GM23338 (cell line): ENCODE measurements at regions not wholly inside any gene's neighbourhood (a gene's known extent, or its start where the extent isn't known, plus 50 kb on each side); places are given as distances from the start of the nearest gene placed in this dataset.

Experiments used
- ATAC-seq: fragments of 200-7000 bp; cut with Tn5 transposase; 3 replicates; pipeline ENCODE4 v1.9.1; 2020
- DNase-seq: peaks from one replicate; pipeline ENCODE4 v3.0.0-alpha.2; 2015; ENCODE audit warnings: low spot score
- H2AFZ ChIP-seq: fragments of 200-600 bp; sonication (generic); 2 replicates; pipeline ENCODE4 v1.8.0; 2016; ENCODE audit warnings: antibody characterized with exemption, mild to moderate bottlenecking, moderate library complexity
- H3F3A ChIP-seq: fragments of 200-600 bp; sonication (generic); replicated peaks from 2 replicates; pipeline ENCODE4 v1.8.0; 2017; ENCODE audit warnings: antibody characterized with exemption, mixed run types, low read depth
- H3K27ac ChIP-seq: fragments of 200-600 bp; sonication (generic); 2 replicates; pipeline ENCODE4 v1.6.1; 2016; ENCODE audit warnings: low read depth
- H3K27me3 ChIP-seq: fragments of 200-600 bp; sonication (generic); 2 replicates; pipeline ENCODE4 v1.8.0; 2016; ENCODE audit warnings: mild to moderate bottlenecking, mixed run types, moderate library complexity; ENCODE audit not compliant: insufficient read depth
- H3K36me3 ChIP-seq: fragments of 200-600 bp; sonication (generic); 2 replicates; pipeline ENCODE4 v1.8.0; 2016; ENCODE audit warnings: mild to moderate bottlenecking; ENCODE audit not compliant: insufficient read depth
- H3K4me1 ChIP-seq: fragments of 200-600 bp; sonication (generic); 2 replicates; pipeline ENCODE4 v1.8.0; 2016; ENCODE audit warnings: mild to moderate bottlenecking, moderate library complexity; ENCODE audit not compliant: insufficient read depth
- H3K4me2 ChIP-seq: fragments of 200-600 bp; sonication (generic); 2 replicates; pipeline ENCODE4 v1.7.1; 2017; ENCODE audit warnings: mixed run types
- H3K4me3 ChIP-seq: fragments of 200-600 bp; sonication (generic); 2 replicates; pipeline ENCODE4 v1.6.1; 2016; ENCODE audit warnings: mixed run types
- H3K79me2 ChIP-seq: fragments of 200-600 bp; sonication (generic); replicated peaks from 2 replicates; pipeline ENCODE4 v1.8.0; 2017; ENCODE audit warnings: mild to moderate bottlenecking; ENCODE audit not compliant: insufficient read depth
- H3K9me2 ChIP-seq: fragments of 200-600 bp; sonication (generic); 2 replicates; pipeline ENCODE4 v1.8.0; 2017; ENCODE audit not compliant: insufficient read depth
- H4K20me1 ChIP-seq: fragments of 200-600 bp; sonication (generic); replicated peaks from 2 replicates; pipeline ENCODE4 v1.8.0; 2017; ENCODE audit warnings: mild to moderate bottlenecking; ENCODE audit not compliant: insufficient read depth
- H3K27ac Mint-ChIP-seq: 2 replicates; pipeline ENCODE4 v1.8.0; 2020; ENCODE audit warnings: inconsistent platforms, mild to moderate bottlenecking, moderate library complexity, mixed read lengths
- H3K27me3 Mint-ChIP-seq: 3 replicates; pipeline ENCODE4 v1.8.0; 2022; ENCODE audit warnings: low read depth, mild to moderate bottlenecking, moderate library complexity, mixed read lengths, inconsistent platforms; ENCODE audit not compliant: insufficient read depth, poor library complexity
- H3K36me3 Mint-ChIP-seq: 3 replicates; pipeline ENCODE4 v1.8.0; 2021; ENCODE audit warnings: low read depth, mild to moderate bottlenecking, inconsistent platforms, moderate library complexity, mixed read lengths
- H3K4me1 Mint-ChIP-seq: 3 replicates; pipeline ENCODE4 v1.8.0; 2020; ENCODE audit warnings: mild to moderate bottlenecking, inconsistent platforms, mixed read lengths
- H3K4me3 Mint-ChIP-seq: 3 replicates; pipeline ENCODE4 v1.8.0; 2021; ENCODE audit warnings: moderate library complexity, mild to moderate bottlenecking, inconsistent platforms, mixed read lengths
- H3K9me3 Mint-ChIP-seq: 3 replicates; pipeline ENCODE4 v1.8.0; 2020; ENCODE audit warnings: moderate library complexity, mild to moderate bottlenecking, inconsistent platforms, mixed read lengths
- CREB1 ChIP-seq: fragments of 250-450 bp; sonication (Bioruptor Pico); IDR thresholded peaks from 2 replicates; pipeline ENCODE4 v1.5.0; 2020; ENCODE audit warnings: low read depth, mild to moderate bottlenecking, moderate library complexity
- EZH2 ChIP-seq: fragments of 200-600 bp; sonication (generic); IDR thresholded peaks from one replicate; pipeline ENCODE4 v1.8.0; 2017; ENCODE audit warnings: antibody characterized with exemption, mild to moderate bottlenecking, low read depth; ENCODE audit not compliant: unreplicated experiment
- TF ChIP-seq, protein P1 (sequence below), 2 experiments: fragments of 200-600 bp in 1 of 2; sonication (generic) in 1 of 2; conservative IDR thresholded peaks; 2 replicates each; pipeline versions ENCODE4 v1.5.1 to v1.6.1; 2016 to 2017; ENCODE audit warnings: antibody characterized with exemption in 2 of 2, low read depth in 2 of 2, mild to moderate bottlenecking in 2 of 2, moderate library complexity in 1 of 2
- TF ChIP-seq, protein P2 (sequence below): IDR thresholded peaks from one replicate; pipeline ENCODE4 v1.6.1; 2018; ENCODE audit warnings: antibody characterized with exemption; ENCODE audit not compliant: unreplicated experiment

DNA sequence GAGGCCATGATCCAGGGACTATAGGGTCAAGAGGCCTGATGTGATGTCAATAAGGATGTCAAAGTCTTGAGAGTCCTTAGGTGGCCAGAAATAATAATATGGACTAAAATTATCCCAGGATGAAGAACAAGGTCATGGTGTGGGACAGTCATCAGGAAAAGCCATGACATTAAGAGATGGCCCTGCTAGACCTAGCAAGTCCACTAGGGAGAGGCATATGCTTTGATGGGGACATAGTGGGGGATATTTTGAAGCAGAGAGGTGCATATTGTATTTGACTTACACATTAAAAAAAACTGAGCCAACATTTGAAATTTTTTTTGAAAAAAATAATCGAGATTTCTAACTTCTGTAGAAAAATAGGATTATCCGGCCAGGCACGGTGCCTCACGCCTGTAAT, 53.3 kb upstream of the CXCR4 start:
- Histone ChIP-seq H3K79me2 (no peaks in the 10 kb centered on the region), H3K9me2 (0 out of 2 replicates have a peak, but pooled peaks cover 3% of the 10 kb centered on the region), H3K27me3 (no peaks in the 10 kb centered on the region), H3K36me3 (no peaks in the 10 kb centered on the region), H3K4me2 (no peak overlapping the region), H3F3A (no peaks in the 10 kb centered on the region), H3K4me1 (no peaks in the 10 kb centered on the region), H4K20me1 (no peaks in the 10 kb centered on the region), H3K27ac (no peak overlapping the region), H3K4me3 (no peak overlapping the region), H2AFZ (no peak overlapping the region)
- peaks cover 2% of the 10 kb centered on the region for H3K27me3 Mint-ChIP-seq
- H3K4me1 Mint-ChIP-seq = peaks cover 6% of the 10 kb centered on the region; the same call in 2 of the 3 replicates
- TF ChIP-seq, protein P1, sequence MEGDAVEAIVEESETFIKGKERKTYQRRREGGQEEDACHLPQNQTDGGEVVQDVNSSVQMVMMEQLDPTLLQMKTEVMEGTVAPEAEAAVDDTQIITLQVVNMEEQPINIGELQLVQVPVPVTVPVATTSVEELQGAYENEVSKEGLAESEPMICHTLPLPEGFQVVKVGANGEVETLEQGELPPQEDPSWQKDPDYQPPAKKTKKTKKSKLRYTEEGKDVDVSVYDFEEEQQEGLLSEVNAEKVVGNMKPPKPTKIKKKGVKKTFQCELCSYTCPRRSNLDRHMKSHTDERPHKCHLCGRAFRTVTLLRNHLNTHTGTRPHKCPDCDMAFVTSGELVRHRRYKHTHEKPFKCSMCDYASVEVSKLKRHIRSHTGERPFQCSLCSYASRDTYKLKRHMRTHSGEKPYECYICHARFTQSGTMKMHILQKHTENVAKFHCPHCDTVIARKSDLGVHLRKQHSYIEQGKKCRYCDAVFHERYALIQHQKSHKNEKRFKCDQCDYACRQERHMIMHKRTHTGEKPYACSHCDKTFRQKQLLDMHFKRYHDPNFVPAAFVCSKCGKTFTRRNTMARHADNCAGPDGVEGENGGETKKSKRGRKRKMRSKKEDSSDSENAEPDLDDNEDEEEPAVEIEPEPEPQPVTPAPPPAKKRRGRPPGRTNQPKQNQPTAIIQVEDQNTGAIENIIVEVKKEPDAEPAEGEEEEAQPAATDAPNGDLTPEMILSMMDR (conservative IDR thresholded peaks at IDR 0.05; ENCODE audit: low read depth in 2 of 2) = peak in 1 of 2 experiments; percentile 12; a peak in 1 of 4 replicates
- TF ChIP-seq CREB1 (CRISPR knock-in tag) = no peak
- no peaks in the 10 kb centered on the region for H3K36me3 Mint-ChIP-seq
- H3K9me3 Mint-ChIP-seq = no peaks in the 10 kb centered on the region
- H3K4me3 Mint-ChIP-seq = no peak overlapping the region
- no peak for ATAC-seq
- no peak for DNase-seq
- no peak overlapping the region for H3K27ac Mint-ChIP-seq

DNA sequence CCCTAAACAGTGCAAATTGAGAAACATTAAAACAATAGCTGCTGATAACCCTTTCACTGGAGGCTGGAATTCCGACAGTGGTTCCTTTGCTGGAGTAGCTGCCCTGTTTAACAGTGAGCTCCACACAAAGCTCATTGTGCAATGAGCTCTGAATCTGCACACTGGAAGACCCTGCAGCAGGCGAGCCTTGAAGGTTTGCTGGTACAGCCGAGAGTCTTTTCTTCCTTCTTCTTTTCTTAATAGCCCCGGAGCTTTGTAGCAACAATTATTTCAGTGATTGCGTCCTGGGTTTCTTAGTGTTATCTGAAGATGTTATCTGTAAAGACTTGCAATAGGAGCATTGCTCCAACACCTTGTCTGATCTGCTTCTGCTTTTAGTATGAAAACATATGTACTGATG, 50.8 kb upstream of the CXCR4 start:
- no peak overlapping the region for H3K4me3 Mint-ChIP-seq
- H3K9me3 Mint-ChIP-seq = no peaks in the 10 kb centered on the region
- Histone ChIP-seq H3K4me3 (no peak overlapping the region), H3K4me1 (no peaks in the 10 kb centered on the region), H3F3A (no peaks in the 10 kb centered on the region), H3K27me3 (no peaks in the 10 kb centered on the region), H4K20me1 (no peaks in the 10 kb centered on the region), H3K9me2 (peaks cover 5% of the 10 kb centered on the region; the same call in 1 of the 2 replicates), H3K4me2 (no peak overlapping the region), H3K27ac (no peak overlapping the region), H3K36me3 (no peaks in the 10 kb centered on the region), H2AFZ (no peak overlapping the region; the same call in 1 of the 2 replicates), H3K79me2 (no peaks in the 10 kb centered on the region)
- no peak for DNase-seq
- H3K36me3 Mint-ChIP-seq = no peaks in the 10 kb centered on the region
- H3K27ac Mint-ChIP-seq = no peak overlapping the region
- no peak for TF ChIP-seq EZH2
- TF ChIP-seq, protein P2, sequence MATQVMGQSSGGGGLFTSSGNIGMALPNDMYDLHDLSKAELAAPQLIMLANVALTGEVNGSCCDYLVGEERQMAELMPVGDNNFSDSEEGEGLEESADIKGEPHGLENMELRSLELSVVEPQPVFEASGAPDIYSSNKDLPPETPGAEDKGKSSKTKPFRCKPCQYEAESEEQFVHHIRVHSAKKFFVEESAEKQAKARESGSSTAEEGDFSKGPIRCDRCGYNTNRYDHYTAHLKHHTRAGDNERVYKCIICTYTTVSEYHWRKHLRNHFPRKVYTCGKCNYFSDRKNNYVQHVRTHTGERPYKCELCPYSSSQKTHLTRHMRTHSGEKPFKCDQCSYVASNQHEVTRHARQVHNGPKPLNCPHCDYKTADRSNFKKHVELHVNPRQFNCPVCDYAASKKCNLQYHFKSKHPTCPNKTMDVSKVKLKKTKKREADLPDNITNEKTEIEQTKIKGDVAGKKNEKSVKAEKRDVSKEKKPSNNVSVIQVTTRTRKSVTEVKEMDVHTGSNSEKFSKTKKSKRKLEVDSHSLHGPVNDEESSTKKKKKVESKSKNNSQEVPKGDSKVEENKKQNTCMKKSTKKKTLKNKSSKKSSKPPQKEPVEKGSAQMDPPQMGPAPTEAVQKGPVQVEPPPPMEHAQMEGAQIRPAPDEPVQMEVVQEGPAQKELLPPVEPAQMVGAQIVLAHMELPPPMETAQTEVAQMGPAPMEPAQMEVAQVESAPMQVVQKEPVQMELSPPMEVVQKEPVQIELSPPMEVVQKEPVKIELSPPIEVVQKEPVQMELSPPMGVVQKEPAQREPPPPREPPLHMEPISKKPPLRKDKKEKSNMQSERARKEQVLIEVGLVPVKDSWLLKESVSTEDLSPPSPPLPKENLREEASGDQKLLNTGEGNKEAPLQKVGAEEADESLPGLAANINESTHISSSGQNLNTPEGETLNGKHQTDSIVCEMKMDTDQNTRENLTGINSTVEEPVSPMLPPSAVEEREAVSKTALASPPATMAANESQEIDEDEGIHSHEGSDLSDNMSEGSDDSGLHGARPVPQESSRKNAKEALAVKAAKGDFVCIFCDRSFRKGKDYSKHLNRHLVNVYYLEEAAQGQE = no peak
- ATAC-seq = no peak
- peaks cover 6% of the 10 kb centered on the region; the same call in 2 of the 3 replicates for H3K4me1 Mint-ChIP-seq
- H3K27me3 Mint-ChIP-seq = no peaks in the 10 kb centered on the region
